GM12878 (cell line): ENCODE measurements at regions not wholly inside any gene's neighbourhood (a gene's known extent, or its start where the extent isn't known, plus 50 kb on each side); places are given as distances from the start of the nearest gene placed in this dataset.

Experiments used
- ATAC-seq: fragments of 200-7000 bp; cut with Tn5 transposase; 3 replicates; pipeline ENCODE4 v1.9.1; 2020; ENCODE audit warnings: mild to moderate bottlenecking, moderate library complexity
- BruUV-seq: library from RNA; stranded (reverse); fragments of 400-500 nt; replicated peaks from 2 replicates; lab custom pipeline; 2021; lab: Mats Ljungman, UMichigan
- CTCF ChIA-PET: fragments of 300-600 bp; sonication (Branson Sonifier 250); formaldehyde crosslinking; extraction: SDS; loops from one replicate; lab custom pipeline; 2021; ENCODE audit warnings: inconsistent platforms; lab: Yijun Ruan, JAX
- POLR2A ChIA-PET: fragments of 350-600 bp; formaldehyde crosslinking; extraction: SDS; loops from one replicate; lab custom pipeline; 2021; ENCODE audit warnings: inconsistent platforms; lab: Charles Lee
- RAD21 ChIA-PET: fragments of 300-600 bp; sonication (Branson Sonifier 250); formaldehyde crosslinking; loops from one replicate; lab custom pipeline; 2023; ENCODE audit warnings: antibody characterized with exemption; ENCODE audit not compliant: unreplicated experiment; lab: Charles Lee
- SMC1A ChIA-PET: fragments of 300-600 bp; sonication (Branson Sonifier 250); formaldehyde crosslinking; loops from one replicate; lab custom pipeline; 2023; ENCODE audit not compliant: unreplicated experiment, uncharacterized antibody; lab: Charles Lee
- DNase-seq: peaks from one replicate; pipeline ENCODE4 v3.0.0-alpha.2; 2011; ENCODE audit warnings: low read depth, low spot score
- FAIRE-seq: peaks from 3 replicates; lab custom pipeline; 2011; peaks lifted over from hg19 to GRCh38; lab: Jason Lieb, UNC
- H2AFZ ChIP-seq: 2 replicates; pipeline ENCODE4 v1.6.0; 2011; ENCODE audit warnings: low read depth, low read length, control low read depth; ENCODE audit not compliant: control insufficient read depth
- H3K27ac ChIP-seq: 2 replicates; pipeline ENCODE4 v1.5.1; 2011; ENCODE audit warnings: control low read depth; ENCODE audit not compliant: control insufficient read depth, insufficient read depth
- H3K27me3 ChIP-seq, 2 experiments: replicated peaks in 1 of 2; 2 replicates each; pipeline versions ENCODE4 v1.6.0 to v1.6.1; 2011; ENCODE audit warnings: low read length in 1 of 2; ENCODE audit not compliant: control insufficient read depth in 2 of 2, insufficient read depth in 2 of 2
- H3K36me3 ChIP-seq, 2 experiments: 2 replicates each; pipeline ENCODE4 v1.5.1; 2011; ENCODE audit warnings: low read length in 1 of 2; ENCODE audit not compliant: control insufficient read depth in 2 of 2, insufficient read depth in 2 of 2
- H3K4me1 ChIP-seq: 2 replicates; pipeline ENCODE4 v1.6.1; 2011; ENCODE audit warnings: mild to moderate bottlenecking, low read length, moderate library complexity, mixed read lengths; ENCODE audit not compliant: control insufficient read depth, insufficient read depth
- H3K4me2 ChIP-seq: 2 replicates; pipeline ENCODE4 v1.6.0; 2011; ENCODE audit warnings: control low read depth; ENCODE audit not compliant: control insufficient read depth, insufficient read depth
- H3K4me3 ChIP-seq: fragments of 200-600 bp; sonication (generic); 2 replicates; pipeline ENCODE4 v1.5.1; 2016
- H3K79me2 ChIP-seq: 2 replicates; pipeline ENCODE4 v1.6.0; 2011; ENCODE audit warnings: low read length; ENCODE audit not compliant: control insufficient read depth, insufficient read depth
- H3K9ac ChIP-seq: 2 replicates; pipeline ENCODE4 v1.8.0; 2011; ENCODE audit warnings: low read length, control low read depth, mixed read lengths; ENCODE audit not compliant: control insufficient read depth, insufficient read depth
- H3K9me3 ChIP-seq: replicated peaks from 3 replicates; pipeline ENCODE4 v1.5.1; 2011; ENCODE audit warnings: mild to moderate bottlenecking, low read length; ENCODE audit not compliant: control insufficient read depth, insufficient read depth
- H4K20me1 ChIP-seq: 2 replicates; pipeline ENCODE4 v1.6.0; 2011; ENCODE audit not compliant: control insufficient read depth, insufficient read depth
- BCL11A ChIP-seq: IDR thresholded peaks from 2 replicates; pipeline ENCODE4 v1.6.1; 2011; ENCODE audit warnings: low read depth, low read length
- BRCA1 ChIP-seq: IDR thresholded peaks from 2 replicates; pipeline ENCODE4 v1.6.1; 2011; ENCODE audit warnings: low read depth, low read length, improper control_type of control experiment
- ESRRA ChIP-seq: IDR thresholded peaks from 2 replicates; pipeline ENCODE4 v1.6.1; 2012; ENCODE audit warnings: mild to moderate bottlenecking, low read length, improper control_type of control experiment
- EZH2 ChIP-seq: IDR thresholded peaks from 2 replicates; pipeline ENCODE4 v1.6.1; 2012; ENCODE audit warnings: low read depth, mild to moderate bottlenecking, control low read depth, inconsistent platforms, low read length, borderline replicate concordance; ENCODE audit not compliant: control insufficient read depth
- HDAC2 ChIP-seq: fragments of 200-600 bp; sonication (generic); IDR thresholded peaks from 2 replicates; pipeline ENCODE4 v1.6.1; 2017
- MEF2B ChIP-seq: fragments of 450-650 bp; IDR thresholded peaks from 2 replicates; pipeline ENCODE4 v1.6.1; 2018; ENCODE audit warnings: mild to moderate bottlenecking, moderate library complexity; ENCODE audit not compliant: partially characterized antibody, poor library complexity, severe bottlenecking
- PML ChIP-seq: IDR thresholded peaks from 2 replicates; pipeline ENCODE4 v1.6.1; 2012; ENCODE audit warnings: low read length, inconsistent platforms
- RELA ChIP-seq: fragments of 450-650 bp; IDR thresholded peaks from 2 replicates; pipeline ENCODE4 v1.8.0; 2014; ENCODE audit warnings: borderline replicate concordance; ENCODE audit not compliant: partially characterized antibody
- SMAD5 ChIP-seq: IDR thresholded peaks from 2 replicates; pipeline ENCODE4 v1.6.1; 2016; ENCODE audit warnings: antibody characterized with exemption, low read depth
- SUPT20H ChIP-seq: IDR thresholded peaks from 2 replicates; pipeline ENCODE4 v1.6.1; 2011; ENCODE audit warnings: low read depth, mild to moderate bottlenecking, low read length, moderate library complexity, borderline replicate concordance; ENCODE audit not compliant: control insufficient read depth
- YBX1 ChIP-seq: fragments of 450-650 bp; IDR thresholded peaks from 2 replicates; pipeline ENCODE4 v1.6.1; 2016; ENCODE audit warnings: antibody characterized with exemption
- ZNF384 ChIP-seq: IDR thresholded peaks from 2 replicates; pipeline ENCODE4 v1.6.1; 2012; ENCODE audit warnings: low read depth, mild to moderate bottlenecking, low read length, improper control_type of control experiment, borderline replicate concordance
- WGBS: methylation state at CpG from one replicate; pipeline ENCODE4 v1.1.6; 2016; ENCODE audit warnings: low lambda C conversion rate; ENCODE audit not compliant: insufficient replicate concordance, insufficient coverage; ENCODE audit errors: missing lambda C conversion rate; 5-methylcytosine and 5-hydroxymethylcytosine counted together
- in situ Hi-C: fragments of 300-500 bp; cut with MboI; formaldehyde crosslinking; loops from 9 replicates; pipeline ENCODE4 v1.14.3; 2018; ENCODE audit warnings: mixed read lengths
- intact Hi-C: fragments of 100-400 bp; cut with micrococcal nuclease; formaldehyde crosslinking; loops from one replicate; pipeline ENCODE4 v1.14.2; 2022; ENCODE audit not compliant: unreplicated experiment
- TF ChIP-seq, protein P1 (sequence below): fragments of 450-650 bp; IDR thresholded peaks from 2 replicates; pipeline ENCODE4 v1.6.1; 2017; ENCODE audit warnings: borderline replicate concordance
- TF ChIP-seq, protein P2 (sequence below): fragments of 450-650 bp; IDR thresholded peaks from 2 replicates; pipeline ENCODE4 v1.6.1; 2014; ENCODE audit warnings: mild to moderate bottlenecking

GRCh38 chr18:75823471-75823870 lies 396.0 kb upstream of the SMIM21 start:
- POLR2A ChIA-PET: no interaction called here
- Histone ChIP-seq H3K27me3 (no peaks in the 10 kb centered on the region; a peak in 1 of 4 replicates), H3K4me2 (no peak overlapping the region), H3K4me1 (no peaks in the 10 kb centered on the region), H4K20me1 (no peaks in the 10 kb centered on the region), H3K36me3 (no peaks in the 10 kb centered on the region), H3K9me3 (no peaks in the 10 kb centered on the region), H3K79me2 (no peaks in the 10 kb centered on the region), H3K4me3 (no peak overlapping the region), H2AFZ (no peak overlapping the region), H3K27ac (no peak overlapping the region), H3K9ac (no peak overlapping the region)
- in situ Hi-C loops (no loop called here), intact Hi-C loops (no loop called here)
- no TSS peak for BruUV-seq
- CTCF ChIA-PET: no interaction called here
- ATAC-seq (no peak), DNase-seq (no peak), FAIRE-seq (no peak)
- RAD21 ChIA-PET: no interaction called here
- SMC1A ChIA-PET: no interaction called here
- WGBS: 25% methylated on average over 2 of the region's 2 CpGs
- TF ChIP-seq, protein P1, sequence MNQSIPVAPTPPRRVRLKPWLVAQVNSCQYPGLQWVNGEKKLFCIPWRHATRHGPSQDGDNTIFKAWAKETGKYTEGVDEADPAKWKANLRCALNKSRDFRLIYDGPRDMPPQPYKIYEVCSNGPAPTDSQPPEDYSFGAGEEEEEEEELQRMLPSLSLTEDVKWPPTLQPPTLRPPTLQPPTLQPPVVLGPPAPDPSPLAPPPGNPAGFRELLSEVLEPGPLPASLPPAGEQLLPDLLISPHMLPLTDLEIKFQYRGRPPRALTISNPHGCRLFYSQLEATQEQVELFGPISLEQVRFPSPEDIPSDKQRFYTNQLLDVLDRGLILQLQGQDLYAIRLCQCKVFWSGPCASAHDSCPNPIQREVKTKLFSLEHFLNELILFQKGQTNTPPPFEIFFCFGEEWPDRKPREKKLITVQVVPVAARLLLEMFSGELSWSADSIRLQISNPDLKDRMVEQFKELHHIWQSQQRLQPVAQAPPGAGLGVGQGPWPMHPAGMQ: no peak
- no peak for TF ChIP-seq BCL11A
- no peak for TF ChIP-seq ESRRA
- no peak for TF ChIP-seq SMAD5
- TF ChIP-seq HDAC2: no peak
- TF ChIP-seq, protein P2, sequence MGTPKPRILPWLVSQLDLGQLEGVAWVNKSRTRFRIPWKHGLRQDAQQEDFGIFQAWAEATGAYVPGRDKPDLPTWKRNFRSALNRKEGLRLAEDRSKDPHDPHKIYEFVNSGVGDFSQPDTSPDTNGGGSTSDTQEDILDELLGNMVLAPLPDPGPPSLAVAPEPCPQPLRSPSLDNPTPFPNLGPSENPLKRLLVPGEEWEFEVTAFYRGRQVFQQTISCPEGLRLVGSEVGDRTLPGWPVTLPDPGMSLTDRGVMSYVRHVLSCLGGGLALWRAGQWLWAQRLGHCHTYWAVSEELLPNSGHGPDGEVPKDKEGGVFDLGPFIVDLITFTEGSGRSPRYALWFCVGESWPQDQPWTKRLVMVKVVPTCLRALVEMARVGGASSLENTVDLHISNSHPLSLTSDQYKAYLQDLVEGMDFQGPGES: no peak
- TF ChIP-seq, all 136 proteins: peak for 0

GRCh38 chr18:75818383-75818782 lies 390.9 kb upstream of the SMIM21 start:
- POLR2A ChIA-PET: no interaction called here
- FAIRE-seq: no peak
- Histone ChIP-seq H4K20me1 (no peaks in the 10 kb centered on the region), H3K27ac (no peak overlapping the region), H3K4me2 (no peak overlapping the region), H3K4me1 (no peaks in the 10 kb centered on the region), H3K9me3 (no peaks in the 10 kb centered on the region), H3K79me2 (no peaks in the 10 kb centered on the region), H3K4me3 (no peak overlapping the region), H2AFZ (no peak overlapping the region), H3K36me3 (no peaks in the 10 kb centered on the region), H3K27me3 (no peaks in the 10 kb centered on the region), H3K9ac (no peak overlapping the region)
- SMC1A ChIA-PET: no interaction called here
- DNase-seq: no peak
- in situ Hi-C loops (no loop called here), intact Hi-C loops (no loop called here)
- RAD21 ChIA-PET: no interaction called here
- no peak for ATAC-seq
- BruUV-seq: no TSS peak
- CTCF ChIA-PET: interaction anchor here (1.0 kb wide), 1 partner anchor 36 kb away, joined by 4 read pairs; no protein-coding TSS in a partner anchor
- WGBS: 20% methylated on average over 5 of the region's 5 CpGs
- TF ChIP-seq ZNF384 (no peak), YBX1 (no peak), MEF2B (no peak), BRCA1 (no peak), PML (no peak), SUPT20H (no peak), RELA (no peak), EZH2 (no peak)
- TF ChIP-seq, protein P1: no peak
